Mammary epithelial cell (primary cell): ENCODE measurements at regions not wholly inside any gene's neighbourhood (a gene's known extent, or its start where the extent isn't known, plus 50 kb on each side); places are given as distances from the start of the nearest gene placed in this dataset.

ENCODE experiments used
- CTCF ChIP-seq, 2 donors: IDR thresholded peaks in 1 of 2; conservative IDR thresholded peaks in 1 of 2; 2 replicates each; pipeline ENCODE4 v1.5.1; 2011 to 2012; ENCODE audit warnings: inconsistent platforms in 2 of 2, low read length in 2 of 2, mild to moderate bottlenecking in 2 of 2, control low read depth in 1 of 2, low read depth in 1 of 2; ENCODE audit not compliant: insufficient read depth in 1 of 2; ENCODE audit errors: extremely low read depth in 1 of 2
- EZH2 ChIP-seq: IDR thresholded peaks from 2 replicates; pipeline ENCODE4 v1.6.1; 2012; ENCODE audit warnings: low read length, inconsistent platforms, borderline replicate concordance

GRCh38 chr1:29829448-29830344 lies 593.4 kb downstream of the PTPRU start:
- TF ChIP-seq CTCF (conservative IDR thresholded peaks at IDR 0.05 in 1 of 2, IDR thresholded peaks at IDR 0.05 in 1 of 2; ENCODE audit: extremely low read depth in 1 of 2, insufficient read depth in 1 of 2, low read depth in 1 of 2, low read length in 2 of 2) (no peak), EZH2 (no peak)
